ENCODE measurements at regions not wholly inside any gene's neighbourhood (a gene's known extent, or its start where the extent isn't known, plus 50 kb on each side); places are given as distances from the start of the nearest gene placed in this dataset.
"Not testable (repeated sequence)": the region's sequence is repeated elsewhere in the genome, so short reads cannot be mapped to it uniquely, and the experiment has no call there.

GRCh38 chr12:107517816-107518215 lies 167.8 kb upstream of the PWP1 start:
- not testable (repeated sequence) for TF ChIP-seq CTCF (IDR thresholded peaks at IDR 0.05 in 4 of 5, conservative IDR thresholded peaks at IDR 0.05 in 1 of 5); POLR2A (IDR thresholded peaks at IDR 0.05)

All from gastrocnemius medialis (tissue), 4 donors.